GM19351 (cell line): ENCODE measurements at regions not wholly inside any gene's neighbourhood (a gene's known extent, or its start where the extent isn't known, plus 50 kb on each side); places are given as distances from the start of the nearest gene placed in this dataset.

Experiments used
- ATAC-seq: cut with Tn5 transposase; IDR thresholded peaks from one replicate; pipeline ENCODE4 v1.9.1; 2021; ENCODE audit warnings: mild to moderate bottlenecking, moderate library complexity; ENCODE audit not compliant: unreplicated experiment

- no peak for ATAC-seq
These were observed 491.9 kb upstream of the CHAC2 start for GRCh38 chr2:53275743-53276142.

DNA sequence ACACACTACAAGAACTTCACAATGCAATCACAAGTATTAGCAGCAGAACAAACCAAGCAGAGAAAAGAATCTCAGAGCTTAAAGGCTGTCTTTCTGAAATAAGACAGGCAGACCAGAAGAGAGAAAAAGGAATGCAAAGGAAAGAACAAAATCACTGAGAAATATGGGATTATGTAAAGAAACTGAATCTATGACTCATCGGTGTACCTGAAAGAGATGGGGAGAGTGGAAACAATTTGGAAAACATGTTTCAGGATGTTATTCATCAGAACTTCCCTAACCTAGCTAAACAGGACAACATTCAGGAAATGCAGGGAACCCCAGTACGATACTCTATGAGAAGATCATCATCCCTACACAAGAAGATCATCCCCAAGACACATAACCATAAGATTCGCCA, 499.0 kb upstream of the CHAC2 start:
- ATAC-seq: no peak

DNA sequence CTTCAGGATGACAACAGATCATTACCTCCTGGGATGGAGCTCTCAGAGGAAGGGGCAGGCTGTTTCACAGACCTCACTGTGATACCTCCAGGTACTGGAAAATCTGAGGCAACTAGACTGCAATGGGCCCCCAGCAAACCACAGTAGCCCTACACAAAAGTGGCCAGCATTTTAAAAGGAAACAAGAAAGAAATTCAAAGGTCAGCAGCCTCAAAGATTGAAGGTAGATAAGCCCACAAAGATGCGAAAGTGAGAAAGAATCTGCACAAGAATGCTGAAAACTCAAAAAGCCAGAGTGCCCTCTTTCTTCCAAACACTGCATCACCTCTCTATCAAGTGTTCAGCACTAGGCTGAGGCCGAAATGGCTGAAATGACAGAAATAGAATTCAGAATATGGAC, 499.5 kb upstream of the CHAC2 start:
- no peak for ATAC-seq

DNA sequence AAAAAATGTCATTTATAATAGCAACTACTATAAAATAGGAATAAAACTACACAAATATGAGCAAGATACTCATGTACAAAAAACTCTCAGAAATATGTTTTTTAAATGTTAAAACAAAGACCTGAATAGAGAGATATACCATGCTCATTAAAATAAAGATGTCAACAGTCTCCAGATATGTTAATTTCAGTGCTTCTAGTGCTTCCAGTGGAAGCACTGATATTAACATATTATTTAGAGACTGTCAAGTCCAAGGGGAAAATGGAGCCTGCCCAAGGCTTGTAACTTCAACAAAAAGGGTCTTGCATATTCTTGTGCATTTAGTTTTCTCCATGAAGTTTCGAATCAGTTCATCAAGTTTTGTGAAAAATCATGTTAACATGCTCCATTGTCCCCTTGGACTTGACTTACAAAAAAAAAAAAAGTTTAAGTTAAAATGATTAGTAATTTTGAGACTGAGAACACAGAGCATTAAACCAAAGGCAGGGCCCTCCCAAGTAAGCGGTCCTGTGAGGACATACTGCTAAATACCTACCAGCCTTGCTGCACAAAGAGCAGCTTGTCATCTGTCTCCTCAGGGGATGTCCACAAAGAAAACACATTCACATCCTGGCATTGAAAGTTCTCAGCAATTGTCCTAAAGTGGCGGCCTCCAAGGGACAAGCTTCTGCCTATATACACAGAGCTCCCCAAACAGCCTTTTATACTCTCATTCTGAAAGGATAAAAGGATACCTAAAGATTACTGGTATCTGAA, 501.9 kb upstream of the CHAC2 start:
- ATAC-seq: no peak

- ATAC-seq: no peak
These were observed 507.0 kb upstream of the CHAC2 start for GRCh38 chr2:53260568-53260967.

GRCh38 chr2:53259395-53260009, 508.1 kb upstream of the CHAC2 start:
- no peak for ATAC-seq

DNA sequence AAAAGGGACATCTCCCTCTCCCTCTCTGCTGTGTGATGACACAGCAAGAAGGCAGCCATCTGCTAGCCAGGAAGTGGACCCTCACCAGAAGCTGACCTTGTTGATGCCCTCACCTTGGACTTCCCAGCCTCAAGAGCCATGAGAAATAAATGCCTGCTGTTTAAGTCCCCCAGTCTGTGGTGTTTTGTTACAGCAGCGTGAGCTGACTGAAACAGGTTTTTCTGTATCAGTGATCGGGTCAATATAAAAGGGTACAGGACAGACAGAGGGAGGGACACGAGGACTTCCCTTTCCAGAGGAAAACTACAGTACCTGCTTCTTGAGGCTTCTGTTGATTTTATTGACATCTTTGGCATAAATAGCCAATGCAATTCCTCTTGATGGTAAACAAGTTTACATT, 510.3 kb upstream of the CHAC2 start:
- ATAC-seq: no peak

DNA sequence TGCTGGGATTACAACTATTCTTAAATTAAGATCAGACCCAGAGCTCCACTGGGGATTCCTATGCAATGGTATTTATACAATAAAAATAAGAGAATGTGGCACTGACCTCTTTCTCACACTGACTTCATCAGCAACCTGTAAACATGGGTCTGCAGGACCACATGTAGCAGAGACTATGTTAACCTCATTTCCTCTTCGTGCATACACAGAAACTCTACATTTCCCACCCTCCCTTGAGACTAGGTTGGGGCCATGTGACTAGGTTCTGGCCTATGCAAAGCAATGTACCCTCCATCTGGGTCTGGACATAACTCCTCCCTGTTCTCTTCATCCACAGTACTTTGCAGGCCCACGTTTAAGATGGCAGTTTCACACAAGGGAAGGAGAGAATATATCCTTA, 514.4 kb upstream of the CHAC2 start:
- no peak for ATAC-seq

GRCh38 chr2:53252115-53252514, 515.5 kb upstream of the CHAC2 start:
- ATAC-seq: no peak

- no peak for ATAC-seq
These were observed 519.5 kb upstream of the CHAC2 start for GRCh38 chr2:53247956-53248735.

- no peak for ATAC-seq
These were observed 524.2 kb upstream of the CHAC2 start for GRCh38 chr2:53243430-53243829.

DNA sequence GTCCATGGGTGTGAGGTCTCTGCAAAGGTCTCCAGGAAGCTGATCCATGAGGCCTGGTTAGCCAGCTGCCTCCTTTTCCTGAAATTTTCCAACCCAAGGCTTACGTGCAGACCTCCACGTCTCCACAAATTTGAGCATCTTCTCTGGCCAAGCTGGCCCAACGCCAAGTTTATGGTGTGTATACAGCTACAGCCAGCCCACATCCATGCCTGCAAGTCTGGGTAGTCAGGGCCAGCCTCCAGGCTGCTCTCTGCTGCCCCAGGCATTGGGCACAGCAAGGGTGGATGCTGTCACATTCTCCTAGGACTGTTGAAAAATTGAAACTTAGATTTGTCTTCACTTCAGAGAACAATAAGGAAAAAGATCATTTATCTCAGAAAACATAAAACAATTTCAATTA, 525.5 kb upstream of the CHAC2 start:
- no peak for ATAC-seq

GRCh38 chr2:53235836-53236582, 531.6 kb upstream of the CHAC2 start:
- no peak for ATAC-seq

GRCh38 chr2:53234548-53234903, 533.1 kb upstream of the CHAC2 start:
- ATAC-seq: no peak

- ATAC-seq: no peak
These were observed 533.7 kb upstream of the CHAC2 start for GRCh38 chr2:53233759-53234547.

- no peak for ATAC-seq
These were observed 535.7 kb upstream of the CHAC2 start for GRCh38 chr2:53231908-53232307.

GRCh38 chr2:53230691-53231090, 536.9 kb upstream of the CHAC2 start:
- no peak for ATAC-seq

- ATAC-seq: no peak
These were observed 540.1 kb upstream of the CHAC2 start for GRCh38 chr2:53227535-53227934.

GRCh38 chr2:53220969-53221368, 546.6 kb upstream of the CHAC2 start:
- no peak for ATAC-seq

DNA sequence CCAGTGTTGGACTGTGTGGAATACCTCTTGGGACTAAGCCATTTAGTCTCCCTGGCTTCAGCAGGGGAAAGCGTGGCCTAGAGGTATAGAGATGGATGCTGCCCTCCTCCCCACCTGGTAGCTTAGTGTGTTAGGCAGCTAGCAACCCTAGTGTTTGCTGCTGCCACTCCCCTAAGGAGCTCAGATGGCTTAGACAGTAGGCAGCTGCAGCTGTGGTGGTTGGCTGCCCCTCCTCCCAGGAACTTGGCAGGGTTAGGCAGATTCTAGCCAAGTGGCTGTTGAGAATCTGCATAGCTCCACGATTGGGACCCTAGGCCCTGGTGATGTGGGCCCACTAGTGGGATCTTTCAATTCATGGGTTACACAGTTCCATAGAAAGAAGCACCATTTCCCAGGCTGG, 550.4 kb upstream of the CHAC2 start:
- ATAC-seq: no peak

- no peak for ATAC-seq
These were observed 550.8 kb upstream of the CHAC2 start for GRCh38 chr2:53216805-53217204.
